PFSK-1 (cell line): ENCODE measurements at regions not wholly inside any gene's neighbourhood (a gene's known extent, or its start where the extent isn't known, plus 50 kb on each side); places are given as distances from the start of the nearest gene placed in this dataset.

Experiments used
- FOXP2 ChIP-seq: optimal IDR thresholded peaks from 2 replicates; pipeline ENCODE3; 2011; ENCODE audit warnings: borderline replicate concordance, control low read depth, inconsistent platforms; ENCODE audit not compliant: insufficient read depth; ENCODE audit errors: extremely low read length, extremely low read depth
- POLR2AphosphoS5 ChIP-seq: IDR thresholded peaks from 2 replicates; pipeline ENCODE4 v1.6.1; 2012; ENCODE audit warnings: low read depth, mild to moderate bottlenecking, control low read depth, low read length, moderate library complexity
- REST ChIP-seq, 2 experiments: IDR thresholded peaks; 2 replicates each; pipeline versions ENCODE4 v1.6.1 to v1.8.0; 2011 to 2012; ENCODE audit warnings: low read depth in 2 of 2, low read length in 2 of 2, control low read depth in 1 of 2, inconsistent platforms in 1 of 2, mild to moderate bottlenecking in 1 of 2, moderate library complexity in 1 of 2; ENCODE audit not compliant: insufficient read depth in 1 of 2
- SIN3A ChIP-seq: IDR thresholded peaks from 2 replicates; pipeline ENCODE4 v1.6.1; 2012; ENCODE audit warnings: mild to moderate bottlenecking, low read length, moderate library complexity, borderline replicate concordance; ENCODE audit not compliant: insufficient read depth
- TAF1 ChIP-seq: IDR thresholded peaks from 2 replicates; pipeline ENCODE4 v1.6.1; 2012; ENCODE audit warnings: low read length, control low read depth, borderline replicate concordance; ENCODE audit not compliant: insufficient read depth

- no peak for TF ChIP-seq SIN3A
- no peak for TF ChIP-seq POLR2AphosphoS5
- no peak for TF ChIP-seq REST (IDR thresholded peaks at IDR 0.05; ENCODE audit: insufficient read depth in 1 of 2, low read depth in 2 of 2, low read length in 2 of 2)
- TF ChIP-seq FOXP2, result no peak
- TF ChIP-seq TAF1, result no peak
These were observed 94.6 kb downstream of the COX18 start for GRCh38 chr4:72974694-72975487.

GRCh38 chr4:72971572-72971971 is 97.9 kb downstream of the COX18 start:
- TF ChIP-seq FOXP2 (no peak), REST (IDR thresholded peaks at IDR 0.05; ENCODE audit: insufficient read depth in 1 of 2, low read depth in 2 of 2, low read length in 2 of 2) (0 out of 4 replicates have a peak, but pooled peaks of 1 of the 2 experiments have one; percentile 24)

- TF ChIP-seq FOXP2 (no peak), SIN3A (no peak), POLR2AphosphoS5 (no peak), TAF1 (no peak), REST (IDR thresholded peaks at IDR 0.05; ENCODE audit: insufficient read depth in 1 of 2, low read depth in 2 of 2, low read length in 2 of 2) (no peak)
These were observed 98.8 kb downstream of the COX18 start for GRCh38 chr4:72970756-72971155.

GRCh38 chr4:72969976-72970375 is 99.5 kb downstream of the COX18 start:
- TF ChIP-seq REST (IDR thresholded peaks at IDR 0.05; ENCODE audit: insufficient read depth in 1 of 2, low read depth in 2 of 2, low read length in 2 of 2) (no peak), FOXP2 (no peak), TAF1 (no peak), SIN3A (no peak), POLR2AphosphoS5 (no peak)

- TF ChIP-seq FOXP2, result no peak
- no peak for TF ChIP-seq SIN3A
- no peak for TF ChIP-seq POLR2AphosphoS5
- no peak for TF ChIP-seq TAF1
- TF ChIP-seq REST (IDR thresholded peaks at IDR 0.05; ENCODE audit: insufficient read depth in 1 of 2, low read depth in 2 of 2, low read length in 2 of 2), result no peak
These were observed 102.9 kb downstream of the COX18 start for GRCh38 chr4:72966652-72967051.
